GM12891 (cell line): ENCODE measurements at regions not wholly inside any gene's neighbourhood (a gene's known extent, or its start where the extent isn't known, plus 50 kb on each side); places are given as distances from the start of the nearest gene placed in this dataset.

Experiments used
- POLR2A ChIP-seq: IDR thresholded peaks from 2 replicates; pipeline ENCODE4 v1.6.1; 2011; ENCODE audit warnings: low read depth, low read length, control low read depth
- POLR2AphosphoS5 ChIP-seq: IDR thresholded peaks from 2 replicates; pipeline ENCODE4 v1.6.1; 2011; ENCODE audit warnings: low read depth, low read length, control low read depth

GRCh38 chr6:14969126-14969525 is 276.7 kb upstream of the JARID2 start:
- TF ChIP-seq POLR2A (no peak), POLR2AphosphoS5 (no peak)
